H1 (cell line): ENCODE measurements at regions not wholly inside any gene's neighbourhood (a gene's known extent, or its start where the extent isn't known, plus 50 kb on each side); places are given as distances from the start of the nearest gene placed in this dataset.

Source experiments
- CBX8 ChIP-seq: fragments of 300-800, 300-1000 bp; sonication (generic); IDR thresholded peaks from 2 replicates; pipeline ENCODE4 v1.7.1; 2016; ENCODE audit warnings: low read depth, low read length, borderline replicate concordance
- CHD7 ChIP-seq: fragments of 300-600 bp; sonication (generic); IDR thresholded peaks from 2 replicates; pipeline ENCODE4 v1.7.1; 2012; ENCODE audit warnings: low read length, moderate library complexity, mild to moderate bottlenecking, inconsistent platforms; ENCODE audit not compliant: insufficient replicate concordance
- EZH2 ChIP-seq: fragments of 200-600 bp; sonication (generic); IDR thresholded peaks from 2 replicates; pipeline ENCODE4 v1.7.1; 2012; ENCODE audit warnings: low read depth, mild to moderate bottlenecking, moderate library complexity, low read length, inconsistent platforms; ENCODE audit not compliant: severe bottlenecking
- HDAC6 ChIP-seq: IDR thresholded peaks from one replicate; pipeline ENCODE4 v1.7.1; 2012; ENCODE audit warnings: low read depth, mild to moderate bottlenecking, inconsistent platforms, low read length, moderate library complexity
- POLR2AphosphoS5 ChIP-seq: IDR thresholded peaks from 2 replicates; pipeline ENCODE4 v1.6.1; 2011; ENCODE audit warnings: low read depth, low read length
- SUZ12 ChIP-seq: fragments of 200-600 bp; sonication (generic); IDR thresholded peaks from 2 replicates; pipeline ENCODE4 v1.6.1; 2012; ENCODE audit warnings: mild to moderate bottlenecking, inconsistent platforms, low read length, moderate library complexity, mixed read lengths
- TAF1 ChIP-seq: IDR thresholded peaks from 2 replicates; pipeline ENCODE4 v1.6.1; 2011; ENCODE audit warnings: mild to moderate bottlenecking, low read depth, low read length
- TCF12 ChIP-seq: IDR thresholded peaks from 2 replicates; pipeline ENCODE4 v1.6.1; 2011; ENCODE audit warnings: low read depth, mild to moderate bottlenecking, low read length

DNA sequence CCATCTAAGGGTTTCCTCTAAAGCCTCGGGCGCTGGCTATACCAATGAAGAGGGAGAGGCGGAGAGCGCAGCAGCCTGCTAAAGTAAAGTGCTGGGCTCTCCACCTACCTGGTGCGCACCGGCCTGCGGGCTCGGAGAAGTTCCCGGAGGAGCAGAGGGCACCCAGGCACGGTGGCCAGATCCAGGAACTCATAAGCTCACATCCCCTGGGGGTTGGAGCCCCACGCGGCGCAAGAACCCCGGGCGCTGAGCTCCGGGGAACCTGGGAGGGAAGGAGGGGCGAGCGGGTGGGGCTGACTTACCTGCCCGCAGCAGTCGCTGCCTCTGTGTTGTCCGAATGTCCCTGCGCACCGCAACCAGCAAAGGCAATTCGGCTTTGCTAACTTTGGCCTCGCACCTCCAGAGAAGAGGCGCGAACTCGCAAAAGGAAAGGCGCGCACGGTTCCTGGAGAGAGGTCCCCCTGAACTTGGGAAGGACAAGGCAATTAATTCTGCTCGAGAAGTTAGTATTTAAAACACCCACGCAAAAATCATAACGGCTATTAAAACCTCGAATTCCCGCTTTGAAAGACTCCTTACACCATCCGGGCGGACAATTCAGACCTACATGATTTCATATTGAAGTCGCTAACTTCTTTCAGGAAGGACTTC lies 127.6 kb upstream of the C11orf58 start (continued):
- TF ChIP-seq CHD7 = no peak
- TF ChIP-seq HDAC6 = no peak
- TF ChIP-seq SUZ12 = peak; percentile 91
- no peak for TF ChIP-seq POLR2AphosphoS5
- peak; percentile 62; the same call in 1 of the 2 replicates for TF ChIP-seq CBX8
- TF ChIP-seq EZH2 = peak; percentile 97
- TF ChIP-seq TAF1 = no peak
- TF ChIP-seq TCF12 = 0 out of 2 replicates have a peak, but pooled peaks have one; percentile 4
